HCT116 (cell line): ENCODE measurements at regions not wholly inside any gene's neighbourhood (a gene's known extent, or its start where the extent isn't known, plus 50 kb on each side); places are given as distances from the start of the nearest gene placed in this dataset.

Source experiments
- ATAC-seq: fragments of 200-7000 bp; cut with Tn5 transposase; 2 replicates; pipeline ENCODE4 v1.9.1; 2020; ENCODE audit warnings: mild to moderate bottlenecking, moderate library complexity
- BruUV-seq: library from RNA; stranded (reverse); fragments of 400-500 nt; replicated peaks from 2 replicates; lab custom pipeline; 2021; lab: Mats Ljungman, UMichigan
- CTCF ChIA-PET: fragments of 300-600 bp; sonication (Branson Sonifier 250); formaldehyde crosslinking; loops from one replicate; lab custom pipeline; 2021; ENCODE audit warnings: antibody characterized with exemption; lab: Charles Lee
- POLR2A ChIA-PET: fragments of 300-600, 350-600 bp; sonication (Branson Sonifier 250); formaldehyde crosslinking; loops from one replicate; lab custom pipeline; 2021; ENCODE audit warnings: antibody characterized with exemption; lab: Charles Lee
- RAD21 ChIA-PET, 2 experiments: fragments of 300-600 bp; sonication (Branson Sonifier 250); formaldehyde crosslinking; loops; one replicate each; lab custom pipeline; 2023; ENCODE audit warnings: low total read pairs in 2 of 2; ENCODE audit not compliant: uncharacterized antibody in 2 of 2, unreplicated experiment in 2 of 2, low non-redundant PET in 1 of 2; lab: Charles Lee
- DNase-seq: peaks from one replicate; pipeline ENCODE4 v3.0.0-alpha.2; 2010; ENCODE audit warnings: low read depth, low spot score
- H2AFZ ChIP-seq: fragments of 200-600 bp; shearing (Covaris generic), sonication (generic); 2 replicates; pipeline ENCODE4 v1.6.1; 2017; ENCODE audit warnings: low read depth, mixed run types, mixed read lengths, antibody characterized with exemption, low read length; ENCODE audit not compliant: poor library complexity, severe bottlenecking
- H3K27ac ChIP-seq: 2 replicates; pipeline ENCODE4 v1.5.1; 2012; ENCODE audit warnings: low read depth, low read length
- H3K27me3 ChIP-seq: fragments of 200-600 bp; sonication (generic); 2 replicates; pipeline ENCODE4 v1.6.1; 2016; ENCODE audit warnings: mixed run types, low read length, mixed read lengths; ENCODE audit not compliant: insufficient read depth
- H3K36me3 ChIP-seq, 2 experiments: fragments of 200-500 bp in 1 of 2; fragments of 200-600 bp in 1 of 2; sonication (Bioruptor generic) in 1 of 2; sonication (generic) in 1 of 2; 2 replicates each; pipeline versions ENCODE4 v1.5.1 to v1.6.1; 2014 to 2016; ENCODE audit warnings: low read length in 2 of 2, inconsistent platforms in 1 of 2, mixed read lengths in 1 of 2, mixed run types in 1 of 2; ENCODE audit not compliant: insufficient read depth in 2 of 2, control insufficient read depth in 1 of 2
- H3K4me1 ChIP-seq, 2 experiments: fragments of 200-600 bp in 1 of 2; sonication (generic) in 1 of 2; 2 replicates each; pipeline versions ENCODE4 v1.5.1 to v1.6.1; 2012 to 2017; ENCODE audit warnings: low read length in 2 of 2, inconsistent platforms in 1 of 2, mild to moderate bottlenecking in 1 of 2, mixed read lengths in 1 of 2, mixed run types in 1 of 2, moderate library complexity in 1 of 2; ENCODE audit not compliant: insufficient read depth in 2 of 2, control insufficient read depth in 1 of 2
- H3K4me2 ChIP-seq: fragments of 200-600 bp; sonication (generic); 2 replicates; pipeline ENCODE4 v1.6.1; 2017; ENCODE audit warnings: mixed run types, low read length, mixed read lengths
- H3K4me3 ChIP-seq, 2 experiments: fragments of 200-600 bp in 1 of 2; sonication (generic) in 1 of 2; replicated peaks in 1 of 2; 2 replicates each; pipeline ENCODE4 v1.5.1; 2011 to 2016; ENCODE audit warnings: low read length in 2 of 2, control low read depth in 1 of 2, low read depth in 1 of 2, mild to moderate bottlenecking in 1 of 2, mixed read lengths in 1 of 2, mixed run types in 1 of 2
- H3K79me2 ChIP-seq: fragments of 200-600 bp; sonication (generic); 2 replicates; pipeline ENCODE4 v1.6.1; 2017; ENCODE audit warnings: mild to moderate bottlenecking, mixed run types, low read length, moderate library complexity, mixed read lengths; ENCODE audit not compliant: insufficient read depth
- H3K9ac ChIP-seq: fragments of 200-600 bp; sonication (generic); 2 replicates; pipeline ENCODE4 v1.6.1; 2016; ENCODE audit warnings: low read length, mixed read lengths
- H3K9me2 ChIP-seq: fragments of 200-600 bp; sonication (generic), shearing (Covaris generic); 2 replicates; pipeline ENCODE4 v1.6.1; 2017; ENCODE audit warnings: mixed run types, mild to moderate bottlenecking, moderate library complexity; ENCODE audit not compliant: insufficient read depth
- H3K9me3 ChIP-seq, 2 experiments: fragments of 200-500 bp in 1 of 2; fragments of 200-600 bp in 1 of 2; sonication (Bioruptor generic) in 1 of 2; sonication (generic) in 1 of 2; 2 replicates each; pipeline ENCODE4 v1.6.1; 2014 to 2017; ENCODE audit warnings: low read length in 2 of 2, mixed read lengths in 2 of 2, inconsistent platforms in 1 of 2, low read depth in 1 of 2, mild to moderate bottlenecking in 1 of 2, mixed run types in 1 of 2, moderate library complexity in 1 of 2; ENCODE audit not compliant: control insufficient read depth in 1 of 2, insufficient read depth in 1 of 2
- H4K20me1 ChIP-seq: fragments of 200-600 bp; sonication (generic), shearing (Covaris generic); 2 replicates; pipeline ENCODE4 v1.6.1; 2017; ENCODE audit warnings: mixed run types, mild to moderate bottlenecking, moderate library complexity; ENCODE audit not compliant: insufficient read depth
- ATF3 ChIP-seq: IDR thresholded peaks from 2 replicates; pipeline ENCODE4 v1.6.1; 2012
- CEBPB ChIP-seq: IDR thresholded peaks from 2 replicates; pipeline ENCODE4 v1.6.1; 2012; ENCODE audit warnings: low read depth
- CTCF ChIP-seq, 3 experiments: fragments of 200-600 bp in 1 of 3; sonication (generic) in 1 of 3; IDR thresholded peaks in 2 of 3; conservative IDR thresholded peaks in 1 of 3; 2 replicates each; pipeline ENCODE4 v1.5.1; 2012 to 2017; ENCODE audit warnings: low read depth in 2 of 3, low read length in 2 of 3, antibody characterized with exemption in 1 of 3, borderline replicate concordance in 1 of 3, control low read depth in 1 of 3, mild to moderate bottlenecking in 1 of 3, mixed read lengths in 1 of 3, mixed run types in 1 of 3, moderate library complexity in 1 of 3; ENCODE audit not compliant: insufficient read depth in 1 of 3
- FOSL1 ChIP-seq: IDR thresholded peaks from 2 replicates; pipeline ENCODE4 v1.6.1; 2012; ENCODE audit warnings: low read depth
- POLR2A ChIP-seq: IDR thresholded peaks from 2 replicates; pipeline ENCODE4 v1.7.0; 2011; ENCODE audit warnings: borderline replicate concordance; ENCODE audit not compliant: insufficient read depth, insufficient read length; ENCODE audit errors: extremely low read depth
- RAD21 ChIP-seq: IDR thresholded peaks from 2 replicates; pipeline ENCODE4 v1.6.1; 2012; ENCODE audit warnings: low read depth, mild to moderate bottlenecking
- SIN3A ChIP-seq: IDR thresholded peaks from 2 replicates; pipeline ENCODE4 v1.6.1; 2012; ENCODE audit warnings: low read depth
- TCF7L2 ChIP-seq: IDR thresholded peaks from 2 replicates; pipeline ENCODE4 v1.7.0; 2011; ENCODE audit warnings: borderline replicate concordance, inconsistent platforms; ENCODE audit not compliant: insufficient read depth, insufficient read length; ENCODE audit errors: extremely low read depth
- intact Hi-C: fragments of 100-400 bp; cut with micrococcal nuclease; formaldehyde crosslinking; loops from 2 replicates; pipeline ENCODE4 v1.10.0; 2022

GRCh38 chr11:33617672-33618350, 82.8 kb downstream of the C11orf91 start:
- Histone ChIP-seq H4K20me1 (no peaks in the 10 kb centered on the region), H3K27me3 (no peaks in the 10 kb centered on the region), H3K9me2 (no peaks in the 10 kb centered on the region), H3K4me3 (no peak overlapping the region), H3K9ac (no peak overlapping the region), H3K27ac (no peak overlapping the region), H2AFZ (no peak overlapping the region), H3K4me2 (no peak overlapping the region), H3K79me2 (no peaks in the 10 kb centered on the region), H3K4me1 (no peaks in the 10 kb centered on the region), H3K9me3 (no peaks in the 10 kb centered on the region), H3K36me3 (no peaks in the 10 kb centered on the region)
- no peak for TF ChIP-seq CTCF (IDR thresholded peaks at IDR 0.05 in 2 of 3, conservative IDR thresholded peaks at IDR 0.05 in 1 of 3; ENCODE audit: borderline replicate concordance in 1 of 3, insufficient read depth in 1 of 3, low read depth in 2 of 3, low read length in 2 of 3)
- TF ChIP-seq ATF3 = no peak
- no peak for TF ChIP-seq SIN3A
- no peak for TF ChIP-seq FOSL1
- no peak for TF ChIP-seq CEBPB
- no peak for TF ChIP-seq RAD21
- no peak for TF ChIP-seq TCF7L2
- TF ChIP-seq POLR2A = no peak
- ChIA-PET POLR2A (interaction anchor here (0.6 kb wide), 1 partner anchor 119 kb away, joined by 3 read pairs; the partner anchor contains the start of gene CD59), CTCF (no interaction called here), RAD21 (no interaction called here)
- DNase-seq = no peak
- intact Hi-C loops = no loop called here
- BruUV-seq = no TSS peak
- ATAC-seq = no peak
